ENCODE measurements at regions not wholly inside any gene's neighbourhood (a gene's known extent, or its start where the extent isn't known, plus 50 kb on each side); places are given as distances from the start of the nearest gene placed in this dataset.
A peak's percentile ranks its signal among the peaks of the same experiment; 100 is the strongest.

DNA sequence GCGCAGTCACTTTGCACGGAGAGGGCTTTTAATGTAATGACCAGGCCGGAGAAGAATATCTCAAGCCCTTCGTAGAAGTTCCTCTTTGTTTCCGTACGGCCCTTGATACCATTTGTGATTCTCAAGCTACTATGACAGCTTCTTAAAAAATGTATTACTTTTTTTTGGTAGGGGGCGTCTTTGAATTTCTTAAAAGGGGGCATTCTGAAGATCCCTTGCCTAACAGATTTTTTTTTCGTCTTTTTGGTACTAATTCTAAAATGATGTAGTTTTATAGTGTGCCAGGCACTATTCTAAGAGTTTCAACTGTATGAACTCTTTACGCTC lies 614.0 kb downstream of the MCTP2 start:
- Histone ChIP-seq H3K23me2 (ENCODE audit: low read depth, low read length) (peaks cover 4% of the 10 kb centered on the region; the same call in 1 of the 2 replicates), H3K79me1 (ENCODE audit: low read depth, low read length) (no peaks in the 10 kb centered on the region), H2BK20ac (ENCODE audit: low read length) (no peak overlapping the region), H3K23ac (ENCODE audit: insufficient read length) (no peak overlapping the region), H3K4me1 (replicated peaks in 1 of 4; ENCODE audit: control insufficient read depth in 3 of 4, insufficient read depth in 4 of 4, low read length in 3 of 4) (peaks cover 0 to 5% (median 0%) of the 10 kb centered on the region in 4 experiments; a peak in 1 of 7 replicates), H3K56ac (replicated peaks; ENCODE audit: insufficient read length, low read depth, low read length) (peak overlapping the region; percentile 30), H3K27ac (ENCODE audit: low read depth, low read length) (no peak overlapping the region), H4K5ac (ENCODE audit: insufficient read length, low read depth, low read length) (no peak overlapping the region), H3K4ac (replicated peaks; ENCODE audit: insufficient read length, low read depth, low read length) (no peak overlapping the region), H3K9me3 (ENCODE audit: insufficient read depth in 2 of 2, low read depth in 1 of 2, low read length in 1 of 2) (no peaks in the 10 kb centered on the region), H3K14ac (ENCODE audit: insufficient read length) (no peak overlapping the region), H4K20me1 (replicated peaks in 1 of 2; ENCODE audit: control insufficient read depth in 1 of 2, insufficient read depth in 2 of 2, low read length in 2 of 2) (no peaks in the 10 kb centered on the region), H2BK5ac (ENCODE audit: low read depth, low read length) (no peak overlapping the region), H4K8ac (ENCODE audit: extremely low read depth, insufficient read depth, low read length) (peak overlapping the region; percentile 95; the same call in 1 of the 2 replicates), H4K91ac (replicated peaks; ENCODE audit: insufficient read length, low read length) (peak overlapping the region; percentile 81), H2BK15ac (ENCODE audit: low read length) (no peak overlapping the region), H3K4me2 (ENCODE audit: insufficient read depth in 1 of 2, low read depth in 2 of 2, low read length in 2 of 2) (peak overlapping the region; percentile 54 to 82), H3K27me3 (replicated peaks in 1 of 4; ENCODE audit: control insufficient read depth in 3 of 4, extremely low read depth in 1 of 4, insufficient read depth in 3 of 4, low read length in 3 of 4) (no peaks in the 10 kb centered on the region; a peak in 1 of 7 replicates), H3K36me3 (ENCODE audit: control insufficient read depth in 2 of 4, insufficient read depth in 4 of 4, low read length in 3 of 4) (no peaks in the 10 kb centered on the region), H2BK120ac (replicated peaks; ENCODE audit: low read depth, low read length) (peak overlapping the region; percentile 64), H3K79me2 (ENCODE audit: control insufficient read depth in 1 of 2, insufficient read depth in 2 of 2, low read length in 2 of 2) (no peaks in the 10 kb centered on the region), H2AFZ (ENCODE audit: low read length) (no peak overlapping the region; the same call in 1 of the 2 replicates), H3K18ac (ENCODE audit: extremely low read depth, low read length) (no peak overlapping the region; the same call in 1 of the 2 replicates), H3K4me3 (ENCODE audit: extremely low read depth in 1 of 4, insufficient read depth in 2 of 4, low read depth in 3 of 4, low read length in 4 of 4) (peak overlapping the region; percentile 26 to 62 (median 36); a peak in 6 of 8 replicates), H2AK5ac (ENCODE audit: low read depth, low read length) (no peak overlapping the region), H3K9ac (replicated peaks in 1 of 4; ENCODE audit: extremely low read depth in 1 of 4, low read depth in 3 of 4, low read length in 3 of 4) (peak overlapping the region in 2 of 4 experiments; percentile 21 to 47; a peak in 3 of 7 replicates), H2BK12ac (ENCODE audit: low read depth, low read length) (no peak overlapping the region)
- ChIA-PET CTCF (ENCODE audit: partially characterized antibody) (interaction anchor here (0.7 to 1.9 kb wide), 4 partner anchors 9 to 343 kb away, joined by 3 to 7 read pairs (median 3); no protein-coding TSS in a partner anchor), POLR2A (ENCODE audit: partially characterized antibody) (interaction anchor here (1.3 kb wide), 1 partner anchor 86 kb away, joined by 3 read pairs; no protein-coding TSS in a partner anchor)
- DNase-seq (ENCODE audit: low read depth in 1 of 2, low spot score in 2 of 2) (no peak), FAIRE-seq (no peak)
- WGBS, 2 experiments (ENCODE audit: extremely low coverage in 1 of 2, insufficient coverage in 1 of 2, insufficient read length in 1 of 2, insufficient replicate concordance in 2 of 2, low coverage in 1 of 2, low lambda C conversion rate in 2 of 2, missing lambda C conversion rate in 1 of 2), result 37% methylated on average over 9 of the region's 9 CpGs; no CpG with 5 or more reads in 1 of the 2 experiments
- TF ChIP-seq TBP (IDR thresholded peaks at IDR 0.05; ENCODE audit: low read depth, low read length), result no peak

Data from H1 (cell line).